ENCODE measurements at regions not wholly inside any gene's neighbourhood (a gene's known extent, or its start where the extent isn't known, plus 50 kb on each side); places are given as distances from the start of the nearest gene placed in this dataset.
"Not testable (repeated sequence)": the region's sequence is repeated elsewhere in the genome, so short reads cannot be mapped to it uniquely, and the experiment has no call there.

- 82 to 86% methylated on average over 1 to 2 of the region's 2 CpGs for WGBS, 2 experiments (ENCODE audit: insufficient coverage in 2 of 2)
- H3K9me3 ChIP-seq (ENCODE audit: control insufficient read depth, low read length), result no peaks in the 10 kb centered on the region
- no peak overlapping the region for H3K4me3 ChIP-seq (ENCODE audit: extremely low read depth, insufficient read depth, low read length, poor library complexity, severe bottlenecking)
- H3K4me1 ChIP-seq (ENCODE audit: control insufficient read depth, insufficient read depth, low read length, poor library complexity, severe bottlenecking), result no peaks in the 10 kb centered on the region
- no peak overlapping the region for H3K27ac ChIP-seq (ENCODE audit: low read depth, low read length, severe bottlenecking)
- H3K36me3 ChIP-seq (ENCODE audit: control insufficient read depth, insufficient read depth, low read length), result no peaks in the 10 kb centered on the region
These were observed 342.9 kb downstream of the LRATD1 start for GRCh38 chr2:14975381-14975780.

DNA sequence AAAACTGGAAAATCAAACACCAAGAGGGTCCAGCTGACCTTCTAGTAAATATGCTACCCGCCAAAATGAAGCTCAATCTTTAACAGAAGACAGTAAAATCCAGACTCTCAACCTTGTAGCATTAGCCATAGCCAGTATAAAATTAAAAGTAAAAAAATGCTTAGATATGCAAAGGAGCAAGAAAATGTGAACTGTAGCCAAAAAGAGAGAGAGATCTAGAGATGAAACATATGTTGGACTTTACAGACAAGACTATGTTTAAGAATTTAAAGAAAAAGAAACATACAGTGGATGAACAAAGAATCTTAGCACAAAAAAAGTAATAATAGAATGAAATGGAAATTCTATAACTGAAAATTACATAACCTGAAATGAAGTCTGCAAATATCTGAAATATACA is 344.5 kb downstream of the LRATD1 start:
- no peaks in the 10 kb centered on the region for H3K36me3 ChIP-seq (ENCODE audit: control insufficient read depth, insufficient read depth, low read length)
- H3K4me3 ChIP-seq (ENCODE audit: extremely low read depth, insufficient read depth, low read length, poor library complexity, severe bottlenecking), result no peak overlapping the region
- no peak overlapping the region for H3K27ac ChIP-seq (ENCODE audit: low read depth, low read length, severe bottlenecking)
- no CpG with 5 or more reads among the region's 1 CpG for WGBS, 2 experiments (ENCODE audit: insufficient coverage in 2 of 2)
- no peaks in the 10 kb centered on the region for H3K4me1 ChIP-seq (ENCODE audit: control insufficient read depth, insufficient read depth, low read length, poor library complexity, severe bottlenecking)
- H3K9me3 ChIP-seq (ENCODE audit: control insufficient read depth, low read length), result no peaks in the 10 kb centered on the region

DNA sequence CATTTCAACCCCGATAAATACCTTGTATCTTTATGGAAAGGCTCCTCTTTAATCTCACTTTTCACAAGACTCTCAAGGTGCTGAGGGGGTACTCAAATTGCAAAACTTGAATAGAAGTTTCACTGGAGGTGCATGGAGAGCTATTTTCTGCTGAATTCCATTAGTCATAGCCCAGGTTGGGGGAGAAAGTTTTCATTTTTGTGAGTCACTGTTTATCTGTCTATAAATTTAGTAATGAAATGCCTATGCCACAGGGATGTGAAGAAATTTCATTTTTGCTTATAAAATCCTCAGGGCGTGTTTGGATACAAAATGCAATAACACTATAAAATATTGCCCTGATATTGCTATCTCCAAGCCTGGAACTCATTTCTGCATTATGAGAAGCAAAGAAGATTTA is 346.3 kb downstream of the LRATD1 start:
- Histone ChIP-seq H3K4me1 (ENCODE audit: control insufficient read depth, insufficient read depth, low read length, poor library complexity, severe bottlenecking) (no peaks in the 10 kb centered on the region), H3K9me3 (ENCODE audit: control insufficient read depth, low read length) (no peaks in the 10 kb centered on the region), H3K36me3 (ENCODE audit: control insufficient read depth, insufficient read depth, low read length) (no peaks in the 10 kb centered on the region), H3K27ac (ENCODE audit: low read depth, low read length, severe bottlenecking) (no peak overlapping the region), H3K4me3 (ENCODE audit: extremely low read depth, insufficient read depth, low read length, poor library complexity, severe bottlenecking) (no peak overlapping the region)
- WGBS, 2 experiments (ENCODE audit: insufficient coverage in 2 of 2), result no CpG with 5 or more reads among the region's 2 CpGs

DNA sequence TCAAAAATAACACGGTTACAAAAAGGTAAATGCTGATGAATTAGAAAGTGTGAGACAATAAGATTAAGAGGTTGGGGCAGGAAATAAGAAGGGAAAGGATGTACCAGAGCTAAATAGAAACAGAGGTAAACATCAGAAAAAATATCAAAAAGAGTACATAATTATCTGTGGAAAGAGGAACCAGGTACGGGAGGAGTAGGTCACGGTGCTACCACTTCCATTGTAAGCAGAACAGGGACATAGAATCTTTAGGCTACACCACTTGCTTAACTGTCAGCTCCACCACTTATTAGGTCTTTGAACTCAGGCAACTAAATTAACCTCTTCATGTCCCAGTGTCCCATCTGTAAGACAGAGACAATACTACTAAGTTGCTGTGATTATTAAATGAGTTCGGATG is 350.3 kb downstream of the LRATD1 start:
- Histone ChIP-seq H3K36me3 (ENCODE audit: control insufficient read depth, insufficient read depth, low read length) (no peaks in the 10 kb centered on the region), H3K9me3 (ENCODE audit: control insufficient read depth, low read length) (no peaks in the 10 kb centered on the region), H3K4me3 (ENCODE audit: extremely low read depth, insufficient read depth, low read length, poor library complexity, severe bottlenecking) (no peak overlapping the region), H3K4me1 (ENCODE audit: control insufficient read depth, insufficient read depth, low read length, poor library complexity, severe bottlenecking) (no peaks in the 10 kb centered on the region), H3K27ac (ENCODE audit: low read depth, low read length, severe bottlenecking) (no peak overlapping the region)
- WGBS, 2 experiments (ENCODE audit: insufficient coverage in 2 of 2), result 83% methylated on average over 1 of the region's 4 CpGs; no CpG with 5 or more reads in 1 of the 2 experiments

DNA sequence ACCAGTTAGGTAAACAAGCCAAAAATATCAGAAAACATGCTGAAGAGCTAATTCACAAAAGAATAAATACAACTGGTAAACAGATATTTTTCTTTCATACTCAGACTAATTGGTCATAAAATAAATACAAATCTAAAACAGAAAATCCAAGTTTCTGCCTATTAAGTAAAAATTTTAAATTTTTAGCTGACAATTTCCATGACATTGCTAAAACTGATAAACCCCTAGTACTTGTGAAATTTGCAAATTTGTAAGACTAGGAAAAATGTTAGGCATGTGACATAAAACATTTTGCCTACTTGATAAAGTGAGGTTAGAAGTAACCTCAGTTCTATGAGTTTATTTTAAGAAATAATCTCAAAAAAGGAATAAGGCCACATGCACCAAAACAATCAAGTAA is 356.1 kb downstream of the LRATD1 start:
- Histone ChIP-seq H3K4me1 (ENCODE audit: control insufficient read depth, insufficient read depth, low read length, poor library complexity, severe bottlenecking) (no peaks in the 10 kb centered on the region), H3K4me3 (ENCODE audit: extremely low read depth, insufficient read depth, low read length, poor library complexity, severe bottlenecking) (no peak overlapping the region), H3K27ac (ENCODE audit: low read depth, low read length, severe bottlenecking) (no peak overlapping the region), H3K36me3 (ENCODE audit: control insufficient read depth, insufficient read depth, low read length) (no peaks in the 10 kb centered on the region), H3K9me3 (ENCODE audit: control insufficient read depth, low read length) (no peaks in the 10 kb centered on the region)

DNA sequence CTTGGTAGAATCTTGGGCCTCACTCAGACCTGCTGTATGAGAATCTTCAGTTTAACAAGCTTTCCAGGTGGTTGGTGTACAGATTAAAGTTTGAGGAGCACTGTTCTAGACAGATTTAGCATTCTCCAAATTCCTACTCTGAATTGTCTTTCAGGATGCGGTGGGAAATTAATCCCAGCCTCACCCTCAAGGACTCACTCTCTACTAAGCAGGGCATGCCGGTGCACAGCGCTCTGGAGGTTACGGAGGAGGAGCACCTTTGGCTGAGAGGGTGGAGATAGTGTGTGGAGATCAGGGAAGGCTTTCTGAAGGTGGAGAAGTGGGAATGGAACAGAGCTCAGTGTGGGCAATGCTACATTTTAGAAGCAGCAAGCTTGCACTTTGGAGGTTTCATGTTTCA is 359.2 kb downstream of the LRATD1 start:
- Histone ChIP-seq H3K36me3 (ENCODE audit: control insufficient read depth, insufficient read depth, low read length) (no peaks in the 10 kb centered on the region), H3K4me3 (ENCODE audit: extremely low read depth, insufficient read depth, low read length, poor library complexity, severe bottlenecking) (no peak overlapping the region), H3K9me3 (ENCODE audit: control insufficient read depth, low read length) (no peaks in the 10 kb centered on the region), H3K27ac (ENCODE audit: low read depth, low read length, severe bottlenecking) (no peak overlapping the region), H3K4me1 (ENCODE audit: control insufficient read depth, insufficient read depth, low read length, poor library complexity, severe bottlenecking) (no peaks in the 10 kb centered on the region)
- 77 to 95% methylated on average over 2 to 3 of the region's 4 CpGs for WGBS, 2 experiments (ENCODE audit: insufficient coverage in 2 of 2)

DNA sequence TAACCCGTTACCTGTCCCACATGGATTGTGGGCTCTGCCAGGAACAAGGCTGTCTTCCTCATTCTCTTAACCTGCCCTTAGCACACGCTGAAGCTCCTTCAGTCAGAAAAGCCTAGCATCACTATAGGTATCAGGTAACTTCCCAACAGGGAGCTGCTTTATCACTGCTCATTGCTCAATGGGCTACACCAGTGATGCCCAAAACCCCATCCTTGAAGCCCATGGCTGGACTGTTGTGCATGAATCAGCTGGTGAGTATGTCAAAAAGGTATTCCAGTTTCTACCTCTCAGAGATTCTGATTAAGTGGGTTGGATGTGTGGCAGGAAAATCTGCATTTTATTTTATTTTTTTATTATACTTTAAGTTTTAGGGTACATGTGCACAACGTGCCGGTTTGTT is 362.2 kb downstream of the LRATD1 start:
- WGBS, 2 experiments (ENCODE audit: insufficient coverage in 2 of 2), result 88 to 100% methylated on average over 2 of the region's 4 CpGs
- Histone ChIP-seq H3K9me3 (ENCODE audit: control insufficient read depth, low read length) (no peaks in the 10 kb centered on the region), H3K4me1 (ENCODE audit: control insufficient read depth, insufficient read depth, low read length, poor library complexity, severe bottlenecking) (no peaks in the 10 kb centered on the region), H3K36me3 (ENCODE audit: control insufficient read depth, insufficient read depth, low read length) (no peaks in the 10 kb centered on the region), H3K4me3 (ENCODE audit: extremely low read depth, insufficient read depth, low read length, poor library complexity, severe bottlenecking) (no peak overlapping the region), H3K27ac (ENCODE audit: low read depth, low read length, severe bottlenecking) (no peak overlapping the region)

GRCh38 chr2:14996351-14997014 is 364.0 kb downstream of the LRATD1 start:
- Histone ChIP-seq H3K4me3 (ENCODE audit: extremely low read depth, insufficient read depth, low read length, poor library complexity, severe bottlenecking) (no peak overlapping the region), H3K9me3 (ENCODE audit: control insufficient read depth, low read length) (no peaks in the 10 kb centered on the region), H3K36me3 (ENCODE audit: control insufficient read depth, insufficient read depth, low read length) (no peaks in the 10 kb centered on the region), H3K4me1 (ENCODE audit: control insufficient read depth, insufficient read depth, low read length, poor library complexity, severe bottlenecking) (no peaks in the 10 kb centered on the region), H3K27ac (ENCODE audit: low read depth, low read length, severe bottlenecking) (no peak overlapping the region)
- WGBS, 2 experiments (ENCODE audit: insufficient coverage in 2 of 2), result 90 to 96% methylated on average over 5 to 7 of the region's 8 CpGs

DNA sequence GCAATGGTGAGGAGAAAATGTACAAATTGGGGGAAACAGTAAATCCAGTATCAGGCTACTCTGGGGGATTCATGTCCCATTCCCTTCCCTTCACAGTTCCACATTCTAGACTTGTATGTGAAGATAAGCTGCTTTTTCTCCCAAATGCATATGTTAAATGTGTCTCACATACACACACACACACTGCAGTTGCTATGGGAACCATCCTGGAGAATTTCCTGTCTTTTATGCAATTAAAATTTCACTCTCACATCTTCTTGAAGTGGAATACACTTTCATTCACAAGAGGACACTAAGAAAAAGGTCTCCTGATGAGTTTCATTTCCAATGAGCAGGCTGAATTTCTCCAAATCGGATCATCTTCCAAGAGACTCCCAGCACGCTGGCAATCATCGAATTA is 366.0 kb downstream of the LRATD1 start:
- Histone ChIP-seq H3K36me3 (ENCODE audit: control insufficient read depth, insufficient read depth, low read length) (no peaks in the 10 kb centered on the region), H3K9me3 (ENCODE audit: control insufficient read depth, low read length) (no peaks in the 10 kb centered on the region), H3K4me3 (ENCODE audit: extremely low read depth, insufficient read depth, low read length, poor library complexity, severe bottlenecking) (no peak overlapping the region), H3K4me1 (ENCODE audit: control insufficient read depth, insufficient read depth, low read length, poor library complexity, severe bottlenecking) (no peaks in the 10 kb centered on the region), H3K27ac (ENCODE audit: low read depth, low read length, severe bottlenecking) (no peak overlapping the region)
- 86 to 97% methylated on average over 3 of the region's 3 CpGs for WGBS, 2 experiments (ENCODE audit: insufficient coverage in 2 of 2)

GRCh38 chr2:14999114-14999661 is 366.7 kb downstream of the LRATD1 start:
- Histone ChIP-seq H3K4me3 (ENCODE audit: extremely low read depth, insufficient read depth, low read length, poor library complexity, severe bottlenecking) (no peak overlapping the region), H3K4me1 (ENCODE audit: control insufficient read depth, insufficient read depth, low read length, poor library complexity, severe bottlenecking) (no peaks in the 10 kb centered on the region), H3K27ac (ENCODE audit: low read depth, low read length, severe bottlenecking) (no peak overlapping the region), H3K9me3 (ENCODE audit: control insufficient read depth, low read length) (no peaks in the 10 kb centered on the region), H3K36me3 (ENCODE audit: control insufficient read depth, insufficient read depth, low read length) (no peaks in the 10 kb centered on the region)
- WGBS, 2 experiments (ENCODE audit: insufficient coverage in 2 of 2), result 86 to 100% methylated on average over 1 to 2 of the region's 7 CpGs

DNA sequence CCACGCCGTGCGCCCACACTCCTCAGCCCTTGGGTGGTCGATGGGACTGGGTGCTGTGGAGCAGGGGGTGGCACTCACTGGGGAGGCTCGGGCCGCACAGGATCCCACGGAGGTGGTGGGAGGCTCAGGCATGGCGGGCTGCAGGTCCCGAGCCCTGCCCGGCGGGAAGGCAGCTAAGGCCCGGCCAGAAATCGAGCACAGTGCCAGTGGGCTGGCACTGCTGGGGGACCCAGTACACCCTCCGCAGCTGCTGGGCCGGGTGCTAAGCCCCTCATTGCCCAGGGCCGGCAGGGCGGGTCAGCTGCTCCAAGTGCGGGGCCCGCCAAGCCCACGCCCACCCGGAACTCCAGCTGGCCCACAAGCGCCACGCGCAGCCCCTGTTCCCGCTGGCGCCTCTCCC is 370.0 kb downstream of the LRATD1 start:
- H3K27ac ChIP-seq (ENCODE audit: low read depth, low read length, severe bottlenecking); H3K4me3 ChIP-seq (ENCODE audit: extremely low read depth, insufficient read depth, low read length, poor library complexity, severe bottlenecking); H3K9me3 ChIP-seq (ENCODE audit: control insufficient read depth, low read length); H3K36me3 ChIP-seq (ENCODE audit: control insufficient read depth, insufficient read depth, low read length); H3K4me1 ChIP-seq (ENCODE audit: control insufficient read depth, insufficient read depth, low read length, poor library complexity, severe bottlenecking): not testable (repeated sequence)
- WGBS, 2 experiments (ENCODE audit: insufficient coverage in 2 of 2), result 91 to 92% methylated on average over 10 to 15 of the region's 26 CpGs

Data from mesodermal cell (in vitro differentiated cells).